ENCODE measurements at regions not wholly inside any gene's neighbourhood (a gene's known extent, or its start where the extent isn't known, plus 50 kb on each side); places are given as distances from the start of the nearest gene placed in this dataset.

- CTCF ChIA-PET, result no interaction called here
- H3K9me3 Mint-ChIP-seq, result no peaks in the 10 kb centered on the region
- H3K36me3 Mint-ChIP-seq (ENCODE audit: low read depth), result no peaks in the 10 kb centered on the region
- no peaks in the 10 kb centered on the region for H3K4me1 Mint-ChIP-seq
- TF ChIP-seq CTCF (IDR thresholded peaks at IDR 0.05), result no peak
- H3K27ac Mint-ChIP-seq, result no peak overlapping the region
- intact Hi-C loops (cut with micrococcal nuclease), result no loop called here
- no peak for ATAC-seq (ENCODE audit: low read depth)
- DNase-seq, result no peak
- H3K27me3 Mint-ChIP-seq, result no peaks in the 10 kb centered on the region
- H3K4me3 Mint-ChIP-seq, result no peak overlapping the region
- POLR2A ChIA-PET, result no interaction called here
Observed at GRCh38 chr5:18900644-18901043, 1087.4 kb downstream of the CDH18 start.

- H3K27ac Mint-ChIP-seq, result no peak overlapping the region
- no peaks in the 10 kb centered on the region for H3K4me1 Mint-ChIP-seq
- DNase-seq (no peak), ATAC-seq (ENCODE audit: low read depth) (no peak)
- no peaks in the 10 kb centered on the region for H3K9me3 Mint-ChIP-seq
- no peaks in the 10 kb centered on the region for H3K36me3 Mint-ChIP-seq (ENCODE audit: low read depth)
- H3K4me3 Mint-ChIP-seq, result no peak overlapping the region
- H3K27me3 Mint-ChIP-seq, result no peaks in the 10 kb centered on the region
- intact Hi-C loops (cut with micrococcal nuclease), result no loop called here
- ChIA-PET POLR2A (no interaction called here), CTCF (no interaction called here)
- TF ChIP-seq CTCF (IDR thresholded peaks at IDR 0.05), result no peak
Observed at GRCh38 chr5:18920966-18921365, 1067.0 kb downstream of the CDH18 start.

DNA sequence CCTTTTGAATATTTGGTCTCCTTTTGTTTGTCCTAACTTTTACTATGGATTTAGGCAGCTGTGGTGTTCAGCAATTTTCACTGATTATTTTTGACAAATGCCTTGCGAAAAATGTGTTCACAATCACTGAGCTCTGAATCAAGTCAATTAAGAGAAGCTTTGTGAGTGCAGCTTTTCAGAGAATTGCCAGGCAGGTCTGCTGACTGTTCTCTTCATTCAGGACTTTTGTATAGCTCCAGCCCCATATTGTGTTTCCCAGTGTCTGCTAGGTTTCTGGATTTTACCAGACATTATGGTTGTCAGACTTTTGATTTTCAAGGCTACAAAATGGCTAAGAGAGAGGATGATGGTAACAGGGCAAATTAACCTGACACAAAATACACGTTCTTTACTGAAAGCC is 1055.9 kb downstream of the CDH18 start:
- no peaks in the 10 kb centered on the region for H3K9me3 Mint-ChIP-seq
- no peaks in the 10 kb centered on the region for H3K27me3 Mint-ChIP-seq
- TF ChIP-seq CTCF (IDR thresholded peaks at IDR 0.05), result no peak
- intact Hi-C loops (cut with micrococcal nuclease), result no loop called here
- no peak overlapping the region for H3K27ac Mint-ChIP-seq
- no peaks in the 10 kb centered on the region for H3K4me1 Mint-ChIP-seq
- CTCF ChIA-PET, result no interaction called here
- DNase-seq, result no peak
- POLR2A ChIA-PET, result no interaction called here
- no peak for ATAC-seq (ENCODE audit: low read depth)
- no peak overlapping the region for H3K4me3 Mint-ChIP-seq
- H3K36me3 Mint-ChIP-seq (ENCODE audit: low read depth), result no peaks in the 10 kb centered on the region

- no peaks in the 10 kb centered on the region for H3K36me3 Mint-ChIP-seq (ENCODE audit: low read depth)
- ChIA-PET CTCF (no interaction called here), POLR2A (no interaction called here)
- no peak for ATAC-seq (ENCODE audit: low read depth)
- intact Hi-C loops (cut with micrococcal nuclease), result no loop called here
- no peak overlapping the region for H3K27ac Mint-ChIP-seq
- TF ChIP-seq CTCF (IDR thresholded peaks at IDR 0.05), result no peak
- no peak for DNase-seq
- H3K27me3 Mint-ChIP-seq, result no peaks in the 10 kb centered on the region
- no peak overlapping the region for H3K4me3 Mint-ChIP-seq
- peaks cover 6% of the 10 kb centered on the region for H3K9me3 Mint-ChIP-seq
- H3K4me1 Mint-ChIP-seq, result no peaks in the 10 kb centered on the region
Observed at GRCh38 chr5:18944771-18945170, 1043.2 kb downstream of the CDH18 start.

DNA sequence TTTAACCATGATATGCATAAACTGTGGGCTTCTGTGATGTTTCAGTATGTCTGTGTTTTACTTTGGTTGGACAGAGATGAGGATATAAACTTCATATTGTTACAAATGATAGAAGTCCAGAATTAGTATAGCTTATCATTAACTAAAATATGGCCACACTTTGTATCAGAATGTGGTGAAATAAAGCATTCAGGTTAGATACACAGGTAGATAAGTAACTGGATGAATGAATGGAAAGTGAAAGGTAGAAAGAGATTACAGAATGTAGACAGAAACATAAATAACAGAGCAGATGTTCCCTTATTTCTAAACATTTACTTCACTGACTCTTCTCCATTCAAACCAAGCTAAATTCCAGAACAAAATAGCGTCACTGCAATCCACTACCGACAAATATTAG is 1033.8 kb downstream of the CDH18 start:
- intact Hi-C loops (cut with micrococcal nuclease), result no loop called here
- ChIA-PET POLR2A (no interaction called here), CTCF (no interaction called here)
- DNase-seq (no peak), ATAC-seq (ENCODE audit: low read depth) (no peak)
- Mint-ChIP-seq H3K36me3 (ENCODE audit: low read depth) (no peaks in the 10 kb centered on the region), H3K27me3 (no peaks in the 10 kb centered on the region), H3K27ac (no peak overlapping the region), H3K9me3 (no peaks in the 10 kb centered on the region), H3K4me3 (no peak overlapping the region), H3K4me1 (no peaks in the 10 kb centered on the region)
- TF ChIP-seq CTCF (IDR thresholded peaks at IDR 0.05), result no peak

Data from activated B cell treated with CpG ODN at 0.5 μM for 24 hours (primary cell).